22Rv1 (cell line): ENCODE measurements at regions not wholly inside any gene's neighbourhood (a gene's known extent, or its start where the extent isn't known, plus 50 kb on each side); places are given as distances from the start of the nearest gene placed in this dataset.

ENCODE experiments used
- ZFX ChIP-seq: fragments of 450-650 bp; IDR thresholded peaks from 2 replicates; pipeline ENCODE4 v1.6.1; 2017; ENCODE audit warnings: antibody characterized with exemption, borderline replicate concordance
- TF ChIP-seq, protein P1 (sequence below): fragments of 450-650 bp; IDR thresholded peaks from 2 replicates; pipeline ENCODE4 v1.5.1; 2017; ENCODE audit warnings: mild to moderate bottlenecking

DNA sequence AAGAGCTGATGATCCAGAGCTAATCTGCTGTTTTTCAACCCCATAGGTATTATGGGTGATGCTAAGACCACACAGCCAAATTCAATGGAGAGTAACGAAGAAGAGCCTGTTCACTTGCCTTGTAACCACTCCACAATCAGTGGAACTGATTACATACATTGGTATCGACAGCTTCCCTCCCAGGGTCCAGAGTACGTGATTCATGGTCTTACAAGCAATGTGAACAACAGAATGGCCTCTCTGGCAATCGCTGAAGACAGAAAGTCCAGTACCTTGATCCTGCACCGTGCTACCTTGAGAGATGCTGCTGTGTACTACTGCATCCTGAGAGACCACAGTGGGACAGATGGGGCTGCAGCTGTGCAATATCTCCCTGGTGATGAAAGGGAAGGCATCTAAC is 386.0 kb downstream of the DAD1 start:
- TF ChIP-seq, protein P1, sequence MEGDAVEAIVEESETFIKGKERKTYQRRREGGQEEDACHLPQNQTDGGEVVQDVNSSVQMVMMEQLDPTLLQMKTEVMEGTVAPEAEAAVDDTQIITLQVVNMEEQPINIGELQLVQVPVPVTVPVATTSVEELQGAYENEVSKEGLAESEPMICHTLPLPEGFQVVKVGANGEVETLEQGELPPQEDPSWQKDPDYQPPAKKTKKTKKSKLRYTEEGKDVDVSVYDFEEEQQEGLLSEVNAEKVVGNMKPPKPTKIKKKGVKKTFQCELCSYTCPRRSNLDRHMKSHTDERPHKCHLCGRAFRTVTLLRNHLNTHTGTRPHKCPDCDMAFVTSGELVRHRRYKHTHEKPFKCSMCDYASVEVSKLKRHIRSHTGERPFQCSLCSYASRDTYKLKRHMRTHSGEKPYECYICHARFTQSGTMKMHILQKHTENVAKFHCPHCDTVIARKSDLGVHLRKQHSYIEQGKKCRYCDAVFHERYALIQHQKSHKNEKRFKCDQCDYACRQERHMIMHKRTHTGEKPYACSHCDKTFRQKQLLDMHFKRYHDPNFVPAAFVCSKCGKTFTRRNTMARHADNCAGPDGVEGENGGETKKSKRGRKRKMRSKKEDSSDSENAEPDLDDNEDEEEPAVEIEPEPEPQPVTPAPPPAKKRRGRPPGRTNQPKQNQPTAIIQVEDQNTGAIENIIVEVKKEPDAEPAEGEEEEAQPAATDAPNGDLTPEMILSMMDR, result no peak
- no peak for TF ChIP-seq ZFX
